Kidney epithelial cell (primary cell): ENCODE measurements at regions not wholly inside any gene's neighbourhood (a gene's known extent, or its start where the extent isn't known, plus 50 kb on each side); places are given as distances from the start of the nearest gene placed in this dataset.

Source experiments
- DNase-seq: peaks from one replicate; pipeline ENCODE4 v3.0.0-alpha.2; 2010; ENCODE audit warnings: low read depth
- H3K27me3 ChIP-seq: 2 replicates; pipeline ENCODE4 v1.6.0; 2011; ENCODE audit warnings: low read length; ENCODE audit not compliant: control insufficient read depth, insufficient read depth
- H3K36me3 ChIP-seq: 2 replicates; pipeline ENCODE4 v1.5.1; 2011; ENCODE audit warnings: low read length; ENCODE audit not compliant: control insufficient read depth, insufficient read depth
- H3K4me3 ChIP-seq: 2 replicates; pipeline ENCODE4 v1.5.1; 2011; ENCODE audit warnings: low read depth, mild to moderate bottlenecking, control low read depth, low read length
- CTCF ChIP-seq: IDR thresholded peaks from 2 replicates; pipeline ENCODE4 v1.5.1; 2011; ENCODE audit warnings: mild to moderate bottlenecking, moderate library complexity, low read length, control low read depth, inconsistent platforms; ENCODE audit not compliant: insufficient read depth, poor library complexity, severe bottlenecking

- no peak for DNase-seq
- no peak for TF ChIP-seq CTCF
- H3K4me3 ChIP-seq = no peak overlapping the region
- no peaks in the 10 kb centered on the region for H3K27me3 ChIP-seq
- no peaks in the 10 kb centered on the region for H3K36me3 ChIP-seq
Observed at GRCh38 chr6:113756290-113756665, 100.9 kb upstream of the MARCKS start.

DNA sequence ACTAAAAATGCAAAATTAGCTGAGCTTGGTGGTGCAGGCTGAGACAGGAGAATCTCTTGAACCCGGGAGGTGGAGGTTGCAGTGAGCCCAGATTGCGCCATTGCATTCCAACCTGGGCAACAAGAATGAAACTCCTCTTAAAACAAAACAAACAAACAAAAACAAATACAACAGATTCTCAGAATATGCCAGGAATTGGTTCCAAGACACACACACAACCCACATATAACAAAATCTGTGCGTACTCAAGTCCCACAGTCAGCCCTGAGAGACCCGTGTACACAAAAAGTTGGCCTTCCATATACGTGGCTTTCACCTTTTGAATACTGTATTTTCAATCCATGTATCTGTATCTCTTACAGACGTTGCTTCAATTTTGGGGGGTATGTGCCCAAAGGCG lies 98.9 kb upstream of the MARCKS start:
- Histone ChIP-seq H3K27me3 (no peaks in the 10 kb centered on the region), H3K36me3 (no peaks in the 10 kb centered on the region), H3K4me3 (no peak overlapping the region)
- no peak for TF ChIP-seq CTCF
- no peak for DNase-seq

GRCh38 chr6:113758826-113759574 lies 98.1 kb upstream of the MARCKS start:
- Histone ChIP-seq H3K4me3 (no peak overlapping the region), H3K36me3 (no peaks in the 10 kb centered on the region), H3K27me3 (no peaks in the 10 kb centered on the region)
- no peak for TF ChIP-seq CTCF
- no peak for DNase-seq

- H3K36me3 ChIP-seq = no peaks in the 10 kb centered on the region
- no peak for TF ChIP-seq CTCF
Observed at GRCh38 chr6:113762641-113763040, 94.5 kb upstream of the MARCKS start.

DNA sequence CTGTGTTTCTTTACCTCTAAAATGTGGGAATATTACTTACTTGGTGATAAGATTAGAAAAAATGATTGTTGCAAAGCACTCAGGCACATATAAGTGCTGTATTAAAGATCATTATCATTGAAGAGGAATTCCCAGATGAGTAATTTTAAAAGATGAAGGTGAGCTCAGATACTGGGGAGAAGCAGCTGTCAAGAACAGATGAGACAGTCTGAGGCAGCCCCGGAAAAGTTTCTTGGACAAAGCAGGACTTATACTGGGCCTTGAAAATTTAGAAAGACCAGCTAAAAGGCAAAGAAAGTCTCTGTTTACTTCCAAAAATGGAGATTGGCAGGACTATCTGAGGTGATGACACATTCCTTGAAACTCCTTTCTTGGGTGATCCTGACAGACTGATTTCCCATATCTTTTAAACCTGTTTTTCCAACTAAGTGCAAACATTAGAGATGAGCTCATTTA lies 93.8 kb upstream of the MARCKS start:
- no peaks in the 10 kb centered on the region for H3K27me3 ChIP-seq
- no peak for DNase-seq
- no peaks in the 10 kb centered on the region for H3K36me3 ChIP-seq
- H3K4me3 ChIP-seq = no peak overlapping the region
- no peak for TF ChIP-seq CTCF

More at GRCh38 chr6:113762641-113763040, 94.5 kb upstream of the MARCKS start:
- Histone ChIP-seq H3K4me3 (no peak overlapping the region), H3K27me3 (no peaks in the 10 kb centered on the region)
- DNase-seq = no peak

DNA sequence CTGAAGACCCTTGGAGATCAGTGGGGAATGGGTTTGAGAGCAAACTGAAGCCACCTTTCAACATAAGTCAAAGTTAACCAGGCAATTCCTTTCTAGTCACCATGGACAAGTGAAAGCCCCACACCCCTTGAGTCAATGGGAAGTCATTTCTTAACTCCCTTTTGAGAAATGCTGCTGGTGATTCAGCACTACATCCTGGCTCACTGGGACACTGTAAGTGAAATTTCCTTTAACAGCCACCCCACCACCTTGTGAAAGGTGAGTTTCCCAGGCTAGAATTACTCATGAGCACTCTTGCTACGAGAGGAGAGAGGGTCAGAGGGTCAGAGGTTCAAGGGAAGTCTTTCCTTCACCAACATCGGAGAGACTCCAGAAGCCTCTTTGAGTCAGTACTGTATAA lies 93.3 kb upstream of the MARCKS start:
- Histone ChIP-seq H3K27me3 (no peaks in the 10 kb centered on the region), H3K4me3 (no peak overlapping the region), H3K36me3 (no peaks in the 10 kb centered on the region)
- peak; percentile 60 for DNase-seq
- TF ChIP-seq CTCF = no peak
